Hepatocyte (in vitro differentiated cells): ENCODE measurements at regions not wholly inside any gene's neighbourhood (a gene's known extent, or its start where the extent isn't known, plus 50 kb on each side); places are given as distances from the start of the nearest gene placed in this dataset.

ENCODE experiments used
- DNase-seq: peaks from one replicate; pipeline ENCODE4 v3.0.0-alpha.2; 2016; ENCODE audit warnings: low spot score
- H2AFZ ChIP-seq: fragments of 200-600 bp; sonication (generic); 2 replicates; pipeline ENCODE4 v1.6.0; 2016; ENCODE audit warnings: antibody characterized with exemption, mild to moderate bottlenecking
- H3K27ac ChIP-seq: fragments of 200-600 bp; sonication (generic); 2 replicates; pipeline ENCODE4 v1.5.1; 2016; ENCODE audit warnings: mild to moderate bottlenecking
- H3K27me3 ChIP-seq: fragments of 200-600 bp; sonication (generic); 2 replicates; pipeline ENCODE4 v1.6.1; 2016
- H3K36me3 ChIP-seq: fragments of 200-600 bp; sonication (generic); replicated peaks from 2 replicates; pipeline ENCODE4 v1.5.1; 2016; ENCODE audit warnings: low read depth; ENCODE audit not compliant: insufficient read depth
- H3K4me1 ChIP-seq: fragments of 200-600 bp; sonication (generic); 2 replicates; pipeline ENCODE4 v1.5.1; 2016; ENCODE audit warnings: mild to moderate bottlenecking, moderate library complexity; ENCODE audit not compliant: insufficient read depth
- H3K4me2 ChIP-seq: fragments of 200-600 bp; sonication (generic); 2 replicates; pipeline ENCODE4 v1.6.0; 2016
- H3K4me3 ChIP-seq: fragments of 200-600 bp; sonication (generic); 2 replicates; pipeline ENCODE4 v1.5.1; 2016; ENCODE audit warnings: mild to moderate bottlenecking
- H3K79me2 ChIP-seq: fragments of 200-600 bp; sonication (generic); 2 replicates; pipeline ENCODE4 v1.6.0; 2017; ENCODE audit warnings: mild to moderate bottlenecking
- H3K9me2 ChIP-seq: fragments of 200-600 bp; sonication (generic); replicated peaks from 2 replicates; pipeline ENCODE4 v1.6.0; 2017; ENCODE audit warnings: mild to moderate bottlenecking; ENCODE audit not compliant: insufficient read depth
- H3K9me3 ChIP-seq: fragments of 200-600 bp; sonication (generic); 2 replicates; pipeline ENCODE4 v1.5.1; 2016; ENCODE audit warnings: low read depth, mild to moderate bottlenecking
- H4K20me1 ChIP-seq: fragments of 200-600 bp; sonication (generic); 2 replicates; pipeline ENCODE4 v1.6.0; 2016; ENCODE audit warnings: mild to moderate bottlenecking; ENCODE audit not compliant: insufficient read depth, poor library complexity, severe bottlenecking
- EZH2 ChIP-seq: fragments of 200-600 bp; sonication (generic); IDR thresholded peaks from 2 replicates; pipeline ENCODE4 v1.6.1; 2016; ENCODE audit warnings: antibody characterized with exemption, mild to moderate bottlenecking, borderline replicate concordance
- EZH2phosphoT487 ChIP-seq: fragments of 200-600 bp; sonication (generic); IDR thresholded peaks from one replicate; pipeline ENCODE4 v1.6.1; 2018; ENCODE audit warnings: antibody characterized with exemption, mild to moderate bottlenecking, low read depth, moderate library complexity; ENCODE audit not compliant: unreplicated experiment, severe bottlenecking
- WGBS: methylation state at CpG from one replicate; pipeline ENCODE4 v1.1.6; 2016; ENCODE audit warnings: low lambda C conversion rate; ENCODE audit errors: missing lambda C conversion rate; 5-methylcytosine and 5-hydroxymethylcytosine counted together
- TF ChIP-seq, protein P1 (sequence below): fragments of 200-600 bp; sonication (generic); IDR thresholded peaks from 2 replicates; pipeline ENCODE4 v1.5.1; 2016; ENCODE audit warnings: antibody characterized with exemption, mild to moderate bottlenecking; ENCODE audit not compliant: poor library complexity

DNA sequence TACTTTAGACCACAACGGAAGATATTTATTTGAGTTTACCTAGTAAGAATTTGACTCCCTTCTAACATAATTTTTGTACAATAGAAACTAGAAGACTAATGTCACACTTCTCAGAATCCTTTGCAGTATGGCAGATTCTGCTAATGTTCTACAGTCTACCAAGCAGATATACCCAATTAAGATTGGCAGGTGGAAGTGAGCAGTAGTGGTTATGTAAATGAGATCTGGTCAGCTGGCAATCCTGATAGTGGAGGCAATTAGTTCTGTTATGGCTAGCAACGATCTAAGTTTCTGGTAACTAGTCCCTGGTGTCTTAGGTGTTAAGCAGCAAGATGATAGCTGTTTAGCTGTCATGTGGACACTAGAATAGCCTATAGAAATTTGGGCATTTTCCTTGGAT, 101.0 kb downstream of the CENPW start:
- Histone ChIP-seq H3K9me2 (no peaks in the 10 kb centered on the region), H3K27ac (no peak overlapping the region), H3K4me1 (peaks cover 11% of the 10 kb centered on the region), H4K20me1 (no peaks in the 10 kb centered on the region), H2AFZ (no peak overlapping the region), H3K4me3 (no peak overlapping the region), H3K79me2 (no peaks in the 10 kb centered on the region), H3K36me3 (no peaks in the 10 kb centered on the region), H3K9me3 (no peaks in the 10 kb centered on the region), H3K4me2 (no peak overlapping the region), H3K27me3 (no peaks in the 10 kb centered on the region)
- TF ChIP-seq, protein P1, sequence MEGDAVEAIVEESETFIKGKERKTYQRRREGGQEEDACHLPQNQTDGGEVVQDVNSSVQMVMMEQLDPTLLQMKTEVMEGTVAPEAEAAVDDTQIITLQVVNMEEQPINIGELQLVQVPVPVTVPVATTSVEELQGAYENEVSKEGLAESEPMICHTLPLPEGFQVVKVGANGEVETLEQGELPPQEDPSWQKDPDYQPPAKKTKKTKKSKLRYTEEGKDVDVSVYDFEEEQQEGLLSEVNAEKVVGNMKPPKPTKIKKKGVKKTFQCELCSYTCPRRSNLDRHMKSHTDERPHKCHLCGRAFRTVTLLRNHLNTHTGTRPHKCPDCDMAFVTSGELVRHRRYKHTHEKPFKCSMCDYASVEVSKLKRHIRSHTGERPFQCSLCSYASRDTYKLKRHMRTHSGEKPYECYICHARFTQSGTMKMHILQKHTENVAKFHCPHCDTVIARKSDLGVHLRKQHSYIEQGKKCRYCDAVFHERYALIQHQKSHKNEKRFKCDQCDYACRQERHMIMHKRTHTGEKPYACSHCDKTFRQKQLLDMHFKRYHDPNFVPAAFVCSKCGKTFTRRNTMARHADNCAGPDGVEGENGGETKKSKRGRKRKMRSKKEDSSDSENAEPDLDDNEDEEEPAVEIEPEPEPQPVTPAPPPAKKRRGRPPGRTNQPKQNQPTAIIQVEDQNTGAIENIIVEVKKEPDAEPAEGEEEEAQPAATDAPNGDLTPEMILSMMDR, result no peak
- no peak for TF ChIP-seq EZH2phosphoT487
- no peak for TF ChIP-seq EZH2
- WGBS, result 91% methylated on average over 2 of the region's 2 CpGs
- no peak for DNase-seq

DNA sequence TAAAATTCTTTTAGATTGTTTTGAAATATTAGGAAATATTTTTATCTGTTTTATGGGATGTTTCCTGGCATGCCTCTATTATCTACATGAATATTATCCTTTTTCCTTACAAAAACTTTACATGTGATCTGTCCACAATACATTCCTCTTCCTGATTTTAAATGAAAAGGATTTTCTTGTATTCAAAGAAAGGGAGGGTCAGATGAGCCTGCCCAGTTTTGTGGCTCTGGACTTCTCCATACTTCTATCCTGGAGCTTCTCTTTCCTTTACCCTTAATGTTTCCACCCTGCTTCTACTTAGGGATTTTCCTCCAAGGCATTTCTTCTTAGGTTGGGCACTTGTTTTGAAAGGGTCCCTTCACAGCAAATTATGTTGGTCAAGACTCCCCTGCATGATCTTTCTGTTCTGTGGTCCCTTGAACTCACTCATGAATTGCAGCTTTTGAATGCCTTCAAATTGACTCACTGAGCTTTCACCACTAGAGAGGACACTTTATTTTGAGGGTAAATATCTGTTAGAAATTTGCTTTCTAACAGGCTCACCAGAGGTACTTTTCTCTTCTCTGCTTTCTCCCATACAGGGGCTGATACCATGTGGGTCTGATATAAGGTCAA, 104.9 kb downstream of the CENPW start:
- H3K36me3 ChIP-seq, result no peaks in the 10 kb centered on the region
- no peak overlapping the region for H3K4me3 ChIP-seq
- no peaks in the 10 kb centered on the region for H3K9me2 ChIP-seq
- H3K79me2 ChIP-seq, result no peaks in the 10 kb centered on the region
- no peaks in the 10 kb centered on the region for H3K27me3 ChIP-seq
- peak overlapping the region; percentile 17 for H3K27ac ChIP-seq
- no peak for TF ChIP-seq EZH2
- no peak for TF ChIP-seq EZH2phosphoT487
- TF ChIP-seq, protein P1, result no peak
- no peaks in the 10 kb centered on the region for H4K20me1 ChIP-seq
- H3K9me3 ChIP-seq, result no peaks in the 10 kb centered on the region
- no peak overlapping the region for H3K4me2 ChIP-seq
- H2AFZ ChIP-seq, result no peak overlapping the region
- no peak for DNase-seq
- peaks cover 11% of the 10 kb centered on the region for H3K4me1 ChIP-seq

DNA sequence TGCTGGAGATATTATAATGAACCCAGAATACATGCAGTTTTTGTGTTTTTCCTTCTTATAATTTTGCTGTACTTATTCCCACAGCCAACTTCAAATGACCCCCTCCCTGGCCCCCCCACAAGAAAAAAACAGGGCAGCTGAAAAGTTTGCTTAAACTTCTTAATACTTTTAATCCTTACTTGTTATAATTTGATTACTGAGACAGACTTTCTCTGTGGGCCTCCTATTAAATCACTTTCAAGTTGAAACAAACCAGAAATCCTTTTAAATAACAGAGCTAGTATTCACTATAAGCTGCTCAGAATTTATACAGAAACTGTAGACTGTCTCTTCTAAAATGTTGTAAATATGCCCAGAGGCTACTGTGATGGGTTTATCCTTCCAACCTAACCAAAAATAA, 106.3 kb downstream of the CENPW start:
- Histone ChIP-seq H3K4me2 (peak overlapping the region; percentile 8), H3K4me3 (no peak overlapping the region), H3K4me1 (peaks cover 11% of the 10 kb centered on the region), H3K9me3 (no peaks in the 10 kb centered on the region), H4K20me1 (no peaks in the 10 kb centered on the region), H3K79me2 (no peaks in the 10 kb centered on the region), H3K27ac (peak overlapping the region; percentile 36), H3K27me3 (no peaks in the 10 kb centered on the region), H3K36me3 (no peaks in the 10 kb centered on the region), H3K9me2 (no peaks in the 10 kb centered on the region), H2AFZ (no peak overlapping the region)
- no peak for DNase-seq
- TF ChIP-seq EZH2phosphoT487, result no peak
- TF ChIP-seq, protein P1, result no peak
- no peak for TF ChIP-seq EZH2

DNA sequence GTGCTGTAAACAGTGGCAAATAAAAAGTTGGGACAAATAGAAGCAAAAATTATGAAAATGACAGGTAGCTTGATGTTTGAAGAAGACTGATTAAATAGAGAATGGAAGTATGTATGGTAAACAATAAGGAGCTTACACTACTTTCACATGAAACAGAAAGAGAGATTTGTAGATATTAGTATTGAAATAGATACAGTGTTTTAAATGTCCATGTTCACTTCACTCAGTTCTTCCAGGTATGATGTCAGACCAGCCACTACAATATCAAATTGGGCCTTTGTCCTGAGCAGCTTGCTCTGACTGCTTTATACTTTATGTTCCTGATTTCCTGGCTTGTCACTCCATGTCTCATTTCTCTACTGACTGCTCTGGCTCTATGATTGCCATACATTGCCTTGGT, 107.5 kb downstream of the CENPW start:
- H3K4me3 ChIP-seq, result no peak overlapping the region
- no peak overlapping the region for H3K27ac ChIP-seq
- no peaks in the 10 kb centered on the region for H3K36me3 ChIP-seq
- peaks cover 11% of the 10 kb centered on the region for H3K4me1 ChIP-seq
- no peaks in the 10 kb centered on the region for H4K20me1 ChIP-seq
- no peaks in the 10 kb centered on the region for H3K9me2 ChIP-seq
- no peak for DNase-seq
- no peak overlapping the region for H3K4me2 ChIP-seq
- no peaks in the 10 kb centered on the region for H3K9me3 ChIP-seq
- no peaks in the 10 kb centered on the region for H3K79me2 ChIP-seq
- no peak for TF ChIP-seq EZH2phosphoT487
- TF ChIP-seq EZH2, result no peak
- TF ChIP-seq, protein P1, result no peak
- no peak overlapping the region for H2AFZ ChIP-seq
- H3K27me3 ChIP-seq, result no peaks in the 10 kb centered on the region
